Progenitor cell of endocrine pancreas (in vitro differentiated cells): ENCODE measurements at regions not wholly inside any gene's neighbourhood (a gene's known extent, or its start where the extent isn't known, plus 50 kb on each side); places are given as distances from the start of the nearest gene placed in this dataset.

Experiments used
- DNase-seq: peaks from one replicate; pipeline ENCODE4 v3.0.0; 2021; ENCODE audit warnings: low spot score; ENCODE audit not compliant: unreplicated experiment
- H3K27ac Mint-ChIP-seq: 2 replicates; pipeline ENCODE4 v1.8.0; 2021; ENCODE audit warnings: mild to moderate bottlenecking, moderate library complexity, mixed read lengths
- H3K27me3 Mint-ChIP-seq: 2 replicates; pipeline ENCODE4 v1.8.0; 2021; ENCODE audit warnings: mixed read lengths
- H3K36me3 Mint-ChIP-seq: 2 replicates; pipeline ENCODE4 v1.8.0; 2022; ENCODE audit warnings: mixed read lengths; ENCODE audit not compliant: insufficient read depth
- H3K4me1 Mint-ChIP-seq: 2 replicates; pipeline ENCODE4 v1.8.0; 2021; ENCODE audit warnings: low read depth, mixed read lengths
- H3K4me3 Mint-ChIP-seq: 2 replicates; pipeline ENCODE4 v1.8.0; 2021; ENCODE audit warnings: low read depth, mild to moderate bottlenecking, moderate library complexity, mixed read lengths
- H3K9me3 Mint-ChIP-seq: 2 replicates; pipeline ENCODE4 v1.8.0; 2021; ENCODE audit warnings: low read depth, mixed read lengths
- TF ChIP-seq, protein P1 (sequence below): fragments of 200-600 bp; sonication (generic); IDR thresholded peaks from one replicate; pipeline ENCODE4 v1.5.0; 2021; ENCODE audit warnings: antibody characterized with exemption, mild to moderate bottlenecking; ENCODE audit not compliant: unreplicated experiment

- H3K36me3 Mint-ChIP-seq: no peaks in the 10 kb centered on the region
- H3K27me3 Mint-ChIP-seq: peaks cover 3% of the 10 kb centered on the region
- TF ChIP-seq, protein P1, sequence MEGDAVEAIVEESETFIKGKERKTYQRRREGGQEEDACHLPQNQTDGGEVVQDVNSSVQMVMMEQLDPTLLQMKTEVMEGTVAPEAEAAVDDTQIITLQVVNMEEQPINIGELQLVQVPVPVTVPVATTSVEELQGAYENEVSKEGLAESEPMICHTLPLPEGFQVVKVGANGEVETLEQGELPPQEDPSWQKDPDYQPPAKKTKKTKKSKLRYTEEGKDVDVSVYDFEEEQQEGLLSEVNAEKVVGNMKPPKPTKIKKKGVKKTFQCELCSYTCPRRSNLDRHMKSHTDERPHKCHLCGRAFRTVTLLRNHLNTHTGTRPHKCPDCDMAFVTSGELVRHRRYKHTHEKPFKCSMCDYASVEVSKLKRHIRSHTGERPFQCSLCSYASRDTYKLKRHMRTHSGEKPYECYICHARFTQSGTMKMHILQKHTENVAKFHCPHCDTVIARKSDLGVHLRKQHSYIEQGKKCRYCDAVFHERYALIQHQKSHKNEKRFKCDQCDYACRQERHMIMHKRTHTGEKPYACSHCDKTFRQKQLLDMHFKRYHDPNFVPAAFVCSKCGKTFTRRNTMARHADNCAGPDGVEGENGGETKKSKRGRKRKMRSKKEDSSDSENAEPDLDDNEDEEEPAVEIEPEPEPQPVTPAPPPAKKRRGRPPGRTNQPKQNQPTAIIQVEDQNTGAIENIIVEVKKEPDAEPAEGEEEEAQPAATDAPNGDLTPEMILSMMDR: no peak
- no peak for DNase-seq
- no peaks in the 10 kb centered on the region for H3K9me3 Mint-ChIP-seq
- H3K4me3 Mint-ChIP-seq: no peak overlapping the region
- peaks cover 28% of the 10 kb centered on the region for H3K4me1 Mint-ChIP-seq
- no peak overlapping the region for H3K27ac Mint-ChIP-seq
Observed at GRCh38 chr3:64801856-64802255, 114.1 kb upstream of the ADAMTS9 start.

GRCh38 chr3:64799606-64800005, 111.8 kb upstream of the ADAMTS9 start:
- no peaks in the 10 kb centered on the region for H3K36me3 Mint-ChIP-seq
- no peaks in the 10 kb centered on the region for H3K9me3 Mint-ChIP-seq
- no peak for DNase-seq
- peaks cover 20% of the 10 kb centered on the region for H3K4me1 Mint-ChIP-seq
- no peak overlapping the region for H3K27ac Mint-ChIP-seq
- H3K27me3 Mint-ChIP-seq: no peaks in the 10 kb centered on the region
- TF ChIP-seq, protein P1: no peak
- no peak overlapping the region for H3K4me3 Mint-ChIP-seq

DNA sequence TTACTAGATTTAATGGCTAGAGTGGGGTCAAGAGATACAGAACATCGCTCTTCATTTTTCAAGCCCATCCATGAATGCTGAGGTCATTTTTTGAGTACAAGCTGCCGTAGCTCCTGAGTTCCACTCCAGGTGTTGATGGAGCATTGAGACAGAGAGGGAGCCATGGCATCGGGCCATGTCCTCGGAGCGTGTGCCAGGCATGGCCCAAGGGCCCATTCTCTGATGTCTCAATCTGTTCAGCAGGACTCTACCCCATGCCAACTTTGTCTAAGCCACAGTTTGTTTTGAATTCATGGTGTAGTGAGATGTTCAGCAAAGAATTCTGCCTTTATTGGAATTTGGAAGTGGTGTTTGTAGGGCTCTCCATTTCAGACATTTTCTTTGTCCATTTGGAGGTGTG, 110.5 kb upstream of the ADAMTS9 start:
- peaks cover 16% of the 10 kb centered on the region for H3K4me1 Mint-ChIP-seq
- no peaks in the 10 kb centered on the region for H3K9me3 Mint-ChIP-seq
- no peak overlapping the region for H3K4me3 Mint-ChIP-seq
- no peak for DNase-seq
- no peaks in the 10 kb centered on the region for H3K36me3 Mint-ChIP-seq
- no peaks in the 10 kb centered on the region for H3K27me3 Mint-ChIP-seq
- TF ChIP-seq, protein P1: no peak
- no peak overlapping the region for H3K27ac Mint-ChIP-seq

DNA sequence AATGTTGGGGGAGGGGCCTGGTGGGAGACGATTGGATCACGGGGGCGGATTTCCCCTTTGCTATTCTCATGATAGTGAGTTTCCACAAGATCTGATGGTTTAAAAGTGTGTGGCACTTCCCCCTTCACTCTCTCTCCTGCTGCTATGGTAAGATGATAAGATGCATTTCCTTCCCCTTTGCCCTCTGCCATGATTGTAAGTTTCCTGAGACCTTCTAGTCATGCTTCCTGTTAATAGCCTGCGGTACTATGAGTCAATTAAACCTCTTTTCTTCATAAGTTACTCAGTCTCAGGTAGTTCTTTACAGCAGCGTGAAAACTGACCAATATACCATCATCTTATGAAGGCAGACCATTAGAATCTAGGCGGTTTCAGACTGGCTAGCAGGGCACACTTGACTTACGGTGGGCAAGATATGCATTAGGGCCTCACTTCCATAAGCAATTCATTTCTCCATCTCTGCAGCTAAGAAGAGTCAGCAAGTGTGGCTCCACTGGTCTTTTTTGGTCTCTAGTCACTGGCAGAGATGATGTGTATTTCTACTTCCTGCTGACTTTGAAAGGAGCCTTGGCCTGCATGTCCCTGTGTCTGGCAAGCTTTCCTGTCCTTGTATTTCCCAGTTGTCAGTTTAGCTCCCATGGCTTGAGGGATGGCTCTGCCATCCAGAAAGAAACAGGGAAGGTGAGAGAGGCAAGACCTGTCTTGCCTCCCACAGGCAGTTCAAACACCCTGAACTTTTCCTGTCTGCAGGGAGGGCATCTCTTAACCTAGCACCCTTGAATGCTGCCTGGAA, 109.0 kb upstream of the ADAMTS9 start:
- TF ChIP-seq, protein P1: no peak
- Mint-ChIP-seq H3K9me3 (no peaks in the 10 kb centered on the region), H3K4me1 (peaks cover 9% of the 10 kb centered on the region), H3K27me3 (no peaks in the 10 kb centered on the region), H3K27ac (no peak overlapping the region), H3K4me3 (no peak overlapping the region), H3K36me3 (no peaks in the 10 kb centered on the region)
- no peak for DNase-seq

GRCh38 chr3:64792445-64792844, 104.6 kb upstream of the ADAMTS9 start:
- Mint-ChIP-seq H3K27ac (no peak overlapping the region), H3K4me3 (no peak overlapping the region), H3K36me3 (no peaks in the 10 kb centered on the region), H3K4me1 (no peaks in the 10 kb centered on the region), H3K9me3 (no peaks in the 10 kb centered on the region), H3K27me3 (no peaks in the 10 kb centered on the region)
- TF ChIP-seq, protein P1: no peak
- DNase-seq: no peak
